SK-N-SH (cell line): ENCODE measurements at regions not wholly inside any gene's neighbourhood (a gene's known extent, or its start where the extent isn't known, plus 50 kb on each side); places are given as distances from the start of the nearest gene placed in this dataset.

Source experiments
- CTCF ChIP-seq: fragments of 200-600 bp; sonication (generic); IDR thresholded peaks from 2 replicates; pipeline ENCODE4 v1.6.1; 2017; ENCODE audit warnings: antibody characterized with exemption, mild to moderate bottlenecking, moderate library complexity
- EP300 ChIP-seq, 2 experiments: IDR thresholded peaks; 2 replicates each; pipeline versions ENCODE4 v1.4.0 to v1.6.1; 2012; ENCODE audit warnings: borderline replicate concordance in 1 of 2, low read depth in 1 of 2, low read length in 1 of 2
- NRF1 ChIP-seq: IDR thresholded peaks from 2 replicates; pipeline ENCODE4 v1.6.1; 2012; ENCODE audit warnings: low read depth, mild to moderate bottlenecking, low read length
- PBX3 ChIP-seq: IDR thresholded peaks from 2 replicates; pipeline ENCODE4; 2012
- POLR2AphosphoS5 ChIP-seq: IDR thresholded peaks from 2 replicates; pipeline ENCODE4 v1.6.1; 2012; ENCODE audit warnings: low read depth, low read length
- SIN3A ChIP-seq: IDR thresholded peaks from 2 replicates; pipeline ENCODE4 v1.6.1; 2012; ENCODE audit warnings: low read depth, mild to moderate bottlenecking, low read length, moderate library complexity, borderline replicate concordance
- TF ChIP-seq, protein P1 (sequence below): IDR thresholded peaks from 2 replicates; pipeline ENCODE4 v1.6.1; 2012; ENCODE audit warnings: mild to moderate bottlenecking, low read depth, low read length, moderate library complexity

- no peak for TF ChIP-seq SIN3A
- TF ChIP-seq NRF1: no peak
- TF ChIP-seq CTCF: no peak
- TF ChIP-seq POLR2AphosphoS5: no peak
- TF ChIP-seq EP300 (IDR thresholded peaks at IDR 0.05; ENCODE audit: borderline replicate concordance in 1 of 2, low read depth in 1 of 2, low read length in 1 of 2): no peak
- TF ChIP-seq PBX3: no peak
- TF ChIP-seq, protein P1, sequence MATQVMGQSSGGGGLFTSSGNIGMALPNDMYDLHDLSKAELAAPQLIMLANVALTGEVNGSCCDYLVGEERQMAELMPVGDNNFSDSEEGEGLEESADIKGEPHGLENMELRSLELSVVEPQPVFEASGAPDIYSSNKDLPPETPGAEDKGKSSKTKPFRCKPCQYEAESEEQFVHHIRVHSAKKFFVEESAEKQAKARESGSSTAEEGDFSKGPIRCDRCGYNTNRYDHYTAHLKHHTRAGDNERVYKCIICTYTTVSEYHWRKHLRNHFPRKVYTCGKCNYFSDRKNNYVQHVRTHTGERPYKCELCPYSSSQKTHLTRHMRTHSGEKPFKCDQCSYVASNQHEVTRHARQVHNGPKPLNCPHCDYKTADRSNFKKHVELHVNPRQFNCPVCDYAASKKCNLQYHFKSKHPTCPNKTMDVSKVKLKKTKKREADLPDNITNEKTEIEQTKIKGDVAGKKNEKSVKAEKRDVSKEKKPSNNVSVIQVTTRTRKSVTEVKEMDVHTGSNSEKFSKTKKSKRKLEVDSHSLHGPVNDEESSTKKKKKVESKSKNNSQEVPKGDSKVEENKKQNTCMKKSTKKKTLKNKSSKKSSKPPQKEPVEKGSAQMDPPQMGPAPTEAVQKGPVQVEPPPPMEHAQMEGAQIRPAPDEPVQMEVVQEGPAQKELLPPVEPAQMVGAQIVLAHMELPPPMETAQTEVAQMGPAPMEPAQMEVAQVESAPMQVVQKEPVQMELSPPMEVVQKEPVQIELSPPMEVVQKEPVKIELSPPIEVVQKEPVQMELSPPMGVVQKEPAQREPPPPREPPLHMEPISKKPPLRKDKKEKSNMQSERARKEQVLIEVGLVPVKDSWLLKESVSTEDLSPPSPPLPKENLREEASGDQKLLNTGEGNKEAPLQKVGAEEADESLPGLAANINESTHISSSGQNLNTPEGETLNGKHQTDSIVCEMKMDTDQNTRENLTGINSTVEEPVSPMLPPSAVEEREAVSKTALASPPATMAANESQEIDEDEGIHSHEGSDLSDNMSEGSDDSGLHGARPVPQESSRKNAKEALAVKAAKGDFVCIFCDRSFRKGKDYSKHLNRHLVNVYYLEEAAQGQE: no peak
Observed at GRCh38 chr11:104614961-104615360, 283.3 kb downstream of the CASP12 start.
